RWPE1 (cell line): ENCODE measurements at regions not wholly inside any gene's neighbourhood (a gene's known extent, or its start where the extent isn't known, plus 50 kb on each side); places are given as distances from the start of the nearest gene placed in this dataset.
"Not testable (repeated sequence)": the region's sequence is repeated elsewhere in the genome, so short reads cannot be mapped to it uniquely, and the experiment has no call there.

Experiments used
- CTCF ChIA-PET: fragments of 350-600 bp; sonication (Branson Sonifier 250); formaldehyde crosslinking; extraction: SDS; loops from one replicate; lab custom pipeline; 2021; lab: Yijun Ruan, JAX
- POLR2A ChIA-PET: fragments of 400-600 bp; formaldehyde crosslinking; extraction: SDS; loops from one replicate; lab custom pipeline; 2020; ENCODE audit warnings: antibody characterized with exemption; ENCODE audit not compliant: low non-redundant PET; lab: Yijun Ruan, JAX
- DNase-seq: peaks from one replicate; pipeline ENCODE4 v3.0.0; 2012; ENCODE audit warnings: low spot score
- H3K27ac ChIP-seq: fragments of 450-650 bp; 2 replicates; pipeline ENCODE4 v1.5.1; 2017
- CTCF ChIP-seq: fragments of 450-650 bp; conservative IDR thresholded peaks from 2 replicates; pipeline ENCODE4 v1.5.1; 2017; ENCODE audit warnings: low read depth, mild to moderate bottlenecking

DNA sequence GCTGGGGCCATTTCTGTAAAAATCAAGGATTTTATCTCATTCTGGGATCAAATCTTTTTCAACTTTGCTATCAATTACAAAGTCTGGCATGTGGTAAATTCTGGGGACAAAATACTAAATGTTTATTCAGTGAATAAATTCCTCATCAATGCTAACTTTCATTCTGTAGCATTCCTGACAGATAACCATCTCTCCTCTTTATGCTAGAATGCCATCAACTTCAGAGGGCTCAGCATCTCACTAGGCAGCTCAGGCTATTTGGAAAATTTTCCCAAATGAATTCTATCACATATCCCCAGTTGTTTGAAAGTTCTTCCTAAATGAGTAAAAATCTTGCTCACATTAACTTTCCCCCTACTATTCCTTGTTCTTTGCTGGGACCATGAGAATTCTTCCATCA, 163.0 kb upstream of the DAB1 start:
- TF ChIP-seq CTCF, result no peak
- POLR2A ChIA-PET, result no interaction called here
- H3K27ac ChIP-seq, result no peak overlapping the region
- CTCF ChIA-PET, result no interaction called here
- no peak for DNase-seq

DNA sequence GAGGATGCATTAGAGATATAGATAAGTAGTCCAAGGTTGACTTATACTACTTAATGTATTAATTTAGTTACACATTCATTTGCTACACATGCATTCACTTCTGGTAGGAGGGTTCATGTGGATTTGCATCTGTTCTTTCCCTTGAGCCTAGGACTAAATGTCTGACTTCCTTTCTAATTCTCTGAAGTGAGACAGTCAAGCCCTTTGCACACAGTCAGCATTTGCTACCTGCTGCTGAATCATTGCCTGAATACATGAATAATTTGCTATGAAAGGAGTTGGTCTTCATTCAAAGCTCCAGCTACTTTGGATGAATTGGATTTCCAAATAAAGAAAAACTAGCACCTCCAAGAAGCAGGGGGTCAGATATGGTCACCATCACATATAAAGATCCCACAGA, 154.8 kb upstream of the DAB1 start:
- ChIA-PET CTCF (no interaction called here), POLR2A (no interaction called here)
- no peak overlapping the region for H3K27ac ChIP-seq
- no peak for TF ChIP-seq CTCF
- no peak for DNase-seq

DNA sequence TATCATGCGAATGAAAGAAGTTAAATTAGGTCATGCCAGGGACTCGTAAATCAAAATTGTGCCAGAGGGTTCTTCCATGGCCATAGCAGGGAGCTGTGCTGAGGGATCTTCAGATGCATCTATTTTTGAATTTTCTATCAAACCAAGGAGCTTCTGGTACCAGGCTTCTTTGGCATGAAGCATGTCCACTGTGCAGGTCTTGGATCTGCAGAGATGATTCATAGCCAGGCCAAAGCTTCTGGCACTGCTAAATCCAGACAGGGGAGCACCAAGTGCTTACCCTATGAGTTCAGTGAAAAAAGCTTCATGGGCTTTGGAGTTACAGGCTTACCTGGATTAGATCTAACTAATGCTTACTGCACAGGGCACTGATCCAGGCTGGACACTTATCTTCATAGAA, 154.2 kb upstream of the DAB1 start:
- CTCF ChIA-PET, result no interaction called here
- TF ChIP-seq CTCF, result no peak
- POLR2A ChIA-PET, result no interaction called here
- no peak overlapping the region for H3K27ac ChIP-seq
- DNase-seq, result no peak

DNA sequence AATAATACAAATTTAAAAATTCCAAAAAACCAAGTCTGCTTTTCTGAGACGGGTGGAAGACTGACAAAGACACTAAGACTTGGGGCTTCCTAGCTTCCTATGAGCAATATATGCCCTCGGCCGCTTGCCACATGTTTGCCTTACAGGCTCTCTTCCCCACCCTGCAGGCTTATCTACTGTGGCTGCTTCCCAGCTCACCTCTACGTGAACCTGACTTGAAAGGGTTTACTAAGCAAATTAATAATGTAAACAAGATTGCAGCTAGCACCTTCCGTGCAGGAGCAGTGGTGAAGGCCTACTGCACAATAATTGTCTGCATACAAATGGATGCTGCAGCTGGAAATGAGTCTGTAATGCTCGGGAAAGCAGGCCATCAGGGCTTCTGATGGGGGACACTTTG, 152.9 kb upstream of the DAB1 start:
- H3K27ac ChIP-seq, result no peak overlapping the region
- TF ChIP-seq CTCF, result no peak
- ChIA-PET CTCF (interaction anchor here (0.6 kb wide), 1 partner anchor 1791 kb away, joined by 4 read pairs; no protein-coding TSS in a partner anchor), POLR2A (no interaction called here)
- no peak for DNase-seq

DNA sequence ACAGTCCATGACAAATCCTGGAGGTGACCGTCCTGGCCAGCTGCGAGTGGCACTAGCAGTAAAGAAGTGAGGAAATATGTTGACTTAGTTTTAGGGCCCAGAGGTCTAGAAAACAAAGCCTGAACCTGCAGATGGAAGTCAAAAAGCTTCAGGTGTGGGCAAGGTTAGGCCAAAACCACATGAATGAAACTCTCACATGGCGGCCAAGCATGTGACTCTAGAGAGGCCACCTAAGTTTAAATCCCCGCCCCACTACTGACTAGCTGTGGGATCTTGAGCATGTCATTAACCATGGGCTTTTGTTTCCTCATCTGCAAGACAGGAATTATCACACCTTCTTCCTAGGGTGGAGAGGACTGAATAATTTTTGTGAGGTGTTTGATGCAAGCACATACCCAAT, 148.2 kb upstream of the DAB1 start:
- TF ChIP-seq CTCF, result no peak
- ChIA-PET CTCF (no interaction called here), POLR2A (no interaction called here)
- DNase-seq, result no peak
- no peak overlapping the region for H3K27ac ChIP-seq

DNA sequence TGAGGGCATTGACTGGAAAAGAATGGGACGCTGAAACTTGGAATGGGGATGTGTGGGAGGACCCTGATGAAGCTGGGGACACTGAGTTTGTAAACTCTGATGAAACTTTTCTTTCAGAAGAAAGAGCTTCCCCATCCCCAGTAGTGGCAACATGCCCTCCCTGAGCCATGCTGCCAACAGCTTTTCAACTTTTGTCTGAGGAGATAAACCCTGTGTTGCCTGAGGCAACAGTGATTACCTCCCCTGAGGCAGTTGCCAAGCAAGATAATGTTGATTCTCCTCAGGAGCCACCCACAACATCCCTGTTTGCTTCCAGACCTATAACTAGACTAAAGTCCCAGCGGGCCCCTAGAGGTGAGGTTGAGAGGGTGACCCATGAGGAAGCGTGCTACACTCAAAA, 134.2 kb upstream of the DAB1 start:
- POLR2A ChIA-PET, DNase-seq, CTCF ChIA-PET, H3K27ac ChIP-seq: not testable (repeated sequence)

GRCh38 chr1:57553666-57554065, 129.8 kb upstream of the DAB1 start:
- POLR2A ChIA-PET, result no interaction called here

More at GRCh38 chr1:57553666-57554065, 129.8 kb upstream of the DAB1 start:
- no peak overlapping the region for H3K27ac ChIP-seq
- no peak for TF ChIP-seq CTCF
- CTCF ChIA-PET, result interaction anchor here (0.7 kb wide), 1 partner anchor 509 kb away, joined by 7 read pairs; no protein-coding TSS in a partner anchor
- DNase-seq, result no peak
